ENCODE measurements at regions not wholly inside any gene's neighbourhood (a gene's known extent, or its start where the extent isn't known, plus 50 kb on each side); places are given as distances from the start of the nearest gene placed in this dataset.

- no peak overlapping the region for H3K27ac ChIP-seq (ENCODE audit: low read depth, low read length)
- no peak overlapping the region for H4K91ac ChIP-seq (replicated peaks; ENCODE audit: insufficient read length, low read length)
- H3K9me3 ChIP-seq (ENCODE audit: insufficient read depth in 2 of 2, low read depth in 1 of 2, low read length in 1 of 2), result no peaks in the 10 kb centered on the region
- H4K20me1 ChIP-seq (replicated peaks in 1 of 2; ENCODE audit: control insufficient read depth in 1 of 2, insufficient read depth in 2 of 2, low read length in 2 of 2), result peaks cover 0 to 3% of the 10 kb centered on the region in 2 experiments
- no peak overlapping the region for H2BK120ac ChIP-seq (replicated peaks; ENCODE audit: low read depth, low read length)
- no peaks in the 10 kb centered on the region for H3K36me3 ChIP-seq (ENCODE audit: control insufficient read depth in 2 of 4, insufficient read depth in 4 of 4, low read length in 3 of 4)
- no peak overlapping the region for H3K56ac ChIP-seq (replicated peaks; ENCODE audit: insufficient read length, low read depth, low read length)
- H3K4me3 ChIP-seq (ENCODE audit: extremely low read depth in 1 of 4, insufficient read depth in 2 of 4, low read depth in 3 of 4, low read length in 4 of 4), result no peak overlapping the region
- DNase-seq (ENCODE audit: low read depth in 1 of 2, low spot score in 2 of 2) (no peak), FAIRE-seq (no peak)
- no peaks in the 10 kb centered on the region for H3K4me1 ChIP-seq (replicated peaks in 1 of 4; ENCODE audit: control insufficient read depth in 3 of 4, insufficient read depth in 4 of 4, low read length in 3 of 4)
- no peak overlapping the region for H2BK20ac ChIP-seq (ENCODE audit: low read length)
- H4K8ac ChIP-seq (ENCODE audit: extremely low read depth, insufficient read depth, low read length), result no peak overlapping the region
- H3K4ac ChIP-seq (replicated peaks; ENCODE audit: insufficient read length, low read depth, low read length), result no peak overlapping the region
- no peak overlapping the region for H3K23ac ChIP-seq (ENCODE audit: insufficient read length)
- H3K23me2 ChIP-seq (ENCODE audit: low read depth, low read length), result no peaks in the 10 kb centered on the region; the same call in 1 of the 2 replicates
- no peak overlapping the region for H3K4me2 ChIP-seq (ENCODE audit: insufficient read depth in 1 of 2, low read depth in 2 of 2, low read length in 2 of 2)
- H2BK12ac ChIP-seq (ENCODE audit: low read depth, low read length), result no peak overlapping the region
- no peak overlapping the region for H3K14ac ChIP-seq (ENCODE audit: insufficient read length)
- POLR2A ChIA-PET (ENCODE audit: partially characterized antibody), result no interaction called here
- H2AK5ac ChIP-seq (ENCODE audit: low read depth, low read length), result no peak overlapping the region
- no peak overlapping the region; the same call in 1 of the 2 replicates for H2AFZ ChIP-seq (ENCODE audit: low read length)
- no peak overlapping the region for H2BK5ac ChIP-seq (ENCODE audit: low read depth, low read length)
- no peak overlapping the region for H2BK15ac ChIP-seq (ENCODE audit: low read length)
- no peak overlapping the region for H3K9ac ChIP-seq (replicated peaks in 1 of 4; ENCODE audit: extremely low read depth in 1 of 4, low read depth in 3 of 4, low read length in 3 of 4)
- no peaks in the 10 kb centered on the region for H3K79me1 ChIP-seq (ENCODE audit: low read depth, low read length)
- no peaks in the 10 kb centered on the region for H3K79me2 ChIP-seq (ENCODE audit: control insufficient read depth in 1 of 2, insufficient read depth in 2 of 2, low read length in 2 of 2)
- H4K5ac ChIP-seq (ENCODE audit: insufficient read length, low read depth, low read length), result no peak overlapping the region
- 93% methylated on average over 6 of the region's 6 CpGs; no CpG with 5 or more reads in 1 of the 2 experiments for WGBS, 2 experiments (ENCODE audit: extremely low coverage in 1 of 2, insufficient coverage in 1 of 2, insufficient read length in 1 of 2, insufficient replicate concordance in 2 of 2, low coverage in 1 of 2, low lambda C conversion rate in 2 of 2, missing lambda C conversion rate in 1 of 2)
- H3K18ac ChIP-seq (ENCODE audit: extremely low read depth, low read length), result no peak overlapping the region
- no peaks in the 10 kb centered on the region for H3K27me3 ChIP-seq (replicated peaks in 1 of 4; ENCODE audit: control insufficient read depth in 3 of 4, extremely low read depth in 1 of 4, insufficient read depth in 3 of 4, low read length in 3 of 4)
- CTCF ChIA-PET (ENCODE audit: partially characterized antibody), result interaction anchor here (0.7 to 1.3 kb wide), 2 partner anchors 8 to 14 kb away, joined by 3 read pairs; no protein-coding TSS in a partner anchor
- TF ChIP-seq RFX5 (IDR thresholded peaks at IDR 0.05; ENCODE audit: borderline replicate concordance, low read depth, low read length) (no peak), SP2 (IDR thresholded peaks at IDR 0.05; ENCODE audit: low read length) (no peak), TBP (IDR thresholded peaks at IDR 0.05; ENCODE audit: low read depth, low read length) (no peak), CTBP2 (IDR thresholded peaks at IDR 0.05; ENCODE audit: borderline replicate concordance, insufficient read depth, insufficient read length, low read length) (no peak), GABPA (IDR thresholded peaks at IDR 0.05; ENCODE audit: borderline replicate concordance, insufficient read depth, low read length) (no peak), PHF8 (conservative IDR thresholded peaks at IDR 0.05; ENCODE audit: low read depth, low read length) (no peak)
These were observed 472.7 kb downstream of the CMPK2 start for GRCh38 chr2:6392966-6393365.

Data from H1 (cell line).